ENCODE measurements at regions not wholly inside any gene's neighbourhood (a gene's known extent, or its start where the extent isn't known, plus 50 kb on each side); places are given as distances from the start of the nearest gene placed in this dataset.

DNA sequence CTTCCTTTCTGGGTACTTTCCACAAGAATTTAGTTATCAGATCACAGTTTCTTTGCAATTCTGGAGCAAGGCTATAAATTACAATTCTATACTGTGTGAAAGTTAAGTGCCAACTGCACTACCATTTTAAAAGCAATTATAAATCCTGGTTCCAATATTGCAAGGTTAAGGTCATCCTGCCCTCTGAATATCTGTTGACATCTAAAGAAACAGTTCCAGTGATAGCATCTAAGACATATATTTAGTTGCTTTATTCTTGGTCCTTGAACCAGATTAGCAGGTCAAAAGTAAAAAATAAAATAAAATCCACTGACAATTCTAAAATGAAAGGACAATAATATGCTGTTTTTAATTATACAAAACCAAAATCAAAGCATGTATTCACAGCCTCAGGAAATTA is 334.2 kb downstream of the ATXN7L3B start:
- H3K36me3 ChIP-seq (ENCODE audit: control insufficient read depth in 2 of 3, insufficient read depth in 3 of 3, low read length in 3 of 3), result no peaks in the 10 kb centered on the region
- no peak overlapping the region for H3K27ac Mint-ChIP-seq
- H3K4me3 Mint-ChIP-seq, result no peak overlapping the region
- ChIA-PET CTCF (no interaction called here), POLR2A (no interaction called here)
- no peaks in the 10 kb centered on the region for H3K4me1 ChIP-seq (ENCODE audit: control insufficient read depth in 2 of 2, insufficient read depth in 2 of 2, low read length in 2 of 2)
- H3K9me3 ChIP-seq (ENCODE audit: control insufficient read depth in 2 of 3, low read length in 3 of 3), result no peaks in the 10 kb centered on the region
- H3K27ac ChIP-seq (ENCODE audit: low read depth, low read length), result no peak overlapping the region
- no peaks in the 10 kb centered on the region for H3K27me3 ChIP-seq (ENCODE audit: control insufficient read depth in 2 of 2, insufficient read depth in 2 of 2, low read length in 2 of 2)
- DNase-seq, result no peak
- no peak for ATAC-seq
- no peak overlapping the region for H3K4me3 ChIP-seq (ENCODE audit: low read length)
- peaks cover 0 to 9% (median 0%) of the 10 kb centered on the region in 5 donors for H3K27me3 Mint-ChIP-seq
- peaks cover 0 to 8% (median 4%) of the 10 kb centered on the region in 11 donors for H3K9me3 Mint-ChIP-seq
- H3K36me3 Mint-ChIP-seq, result peaks cover 0 to 4% (median 0%) of the 10 kb centered on the region in 5 donors
- intact Hi-C loops (cut with micrococcal nuclease), result no loop called here
- no peaks in the 10 kb centered on the region for H3K4me1 Mint-ChIP-seq

DNA sequence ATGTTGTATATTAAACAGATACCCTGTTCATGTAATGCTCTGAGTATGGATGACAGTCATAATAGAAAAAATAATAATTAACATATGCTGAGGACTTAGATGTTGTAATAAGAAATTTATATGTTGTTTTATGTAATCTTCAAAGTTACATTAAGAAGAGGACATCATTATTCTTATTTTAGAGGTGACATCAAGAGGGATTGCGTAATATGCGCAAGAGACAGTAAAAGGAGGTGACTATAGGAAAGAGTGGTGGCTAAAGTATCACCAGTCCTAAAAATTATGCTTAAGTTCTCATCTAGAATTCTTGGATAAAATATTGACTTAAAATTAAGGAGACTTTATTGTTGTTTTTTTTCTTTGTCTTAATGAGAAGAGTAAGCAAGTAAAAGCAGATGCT is 323.9 kb downstream of the KCNC2 start:
- POLR2A ChIA-PET, result no interaction called here
- ATAC-seq (no peak), DNase-seq (no peak)
- Histone ChIP-seq H3K4me1 (ENCODE audit: control insufficient read depth in 2 of 2, insufficient read depth in 2 of 2, low read length in 2 of 2) (no peaks in the 10 kb centered on the region), H3K27ac (ENCODE audit: low read depth, low read length) (no peak overlapping the region), H3K27me3 (ENCODE audit: control insufficient read depth in 2 of 2, insufficient read depth in 2 of 2, low read length in 2 of 2) (no peaks in the 10 kb centered on the region), H3K36me3 (ENCODE audit: control insufficient read depth in 2 of 3, insufficient read depth in 3 of 3, low read length in 3 of 3) (no peaks in the 10 kb centered on the region), H3K9me3 (ENCODE audit: control insufficient read depth in 2 of 3, low read length in 3 of 3) (no peaks in the 10 kb centered on the region), H3K4me3 (ENCODE audit: low read length) (no peak overlapping the region)
- no peaks in the 10 kb centered on the region for H3K36me3 Mint-ChIP-seq
- peaks cover 0 to 11% (median 0%) of the 10 kb centered on the region in 11 donors for H3K9me3 Mint-ChIP-seq
- H3K4me3 Mint-ChIP-seq, result no peak overlapping the region
- CTCF ChIA-PET, result no interaction called here
- intact Hi-C loops (cut with micrococcal nuclease), result no loop called here
- H3K4me1 Mint-ChIP-seq, result peaks cover 0 to 5% (median 0%) of the 10 kb centered on the region in 7 donors
- H3K27me3 Mint-ChIP-seq, result no peaks in the 10 kb centered on the region
- no peak overlapping the region for H3K27ac Mint-ChIP-seq

DNA sequence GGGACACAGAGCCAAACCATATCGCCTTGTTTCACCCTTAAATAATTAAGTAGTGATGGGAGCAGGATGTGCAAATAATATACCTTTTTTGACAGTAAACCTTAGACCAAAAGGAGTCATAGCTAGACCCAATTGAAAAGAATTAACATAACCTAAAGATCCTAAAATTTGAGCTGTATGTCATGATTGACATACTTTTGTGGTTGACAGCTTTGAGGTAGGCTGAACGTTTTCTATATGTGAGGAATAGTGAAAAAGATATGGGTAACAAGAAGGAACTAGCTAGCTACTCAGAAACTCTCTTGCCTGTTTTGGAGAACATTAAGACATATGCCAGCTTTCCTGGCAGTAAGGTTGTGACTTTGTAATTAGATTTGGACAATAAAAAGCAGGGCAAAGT is 320.6 kb downstream of the KCNC2 start:
- ChIA-PET POLR2A (no interaction called here), CTCF (no interaction called here)
- DNase-seq (no peak), ATAC-seq (no peak)
- no peaks in the 10 kb centered on the region for H3K36me3 ChIP-seq (ENCODE audit: control insufficient read depth in 2 of 3, insufficient read depth in 3 of 3, low read length in 3 of 3)
- H3K4me3 ChIP-seq (ENCODE audit: low read length), result no peak overlapping the region
- no peak overlapping the region for H3K27ac ChIP-seq (ENCODE audit: low read depth, low read length)
- peaks cover 0 to 4% of the 10 kb centered on the region in 2 donors for H3K4me1 ChIP-seq (ENCODE audit: control insufficient read depth in 2 of 2, insufficient read depth in 2 of 2, low read length in 2 of 2)
- H3K4me1 Mint-ChIP-seq, result peaks cover 0 to 23% (median 17%) of the 10 kb centered on the region in 7 donors
- no peaks in the 10 kb centered on the region for H3K9me3 ChIP-seq (ENCODE audit: control insufficient read depth in 2 of 3, low read length in 3 of 3)
- no peaks in the 10 kb centered on the region for H3K36me3 Mint-ChIP-seq
- H3K4me3 Mint-ChIP-seq, result no peak overlapping the region
- H3K27ac Mint-ChIP-seq, result no peak overlapping the region
- intact Hi-C loops (cut with micrococcal nuclease), result no loop called here
- no peaks in the 10 kb centered on the region for H3K9me3 Mint-ChIP-seq
- no peaks in the 10 kb centered on the region for H3K27me3 Mint-ChIP-seq
- H3K27me3 ChIP-seq (ENCODE audit: control insufficient read depth in 2 of 2, insufficient read depth in 2 of 2, low read length in 2 of 2), result no peaks in the 10 kb centered on the region

DNA sequence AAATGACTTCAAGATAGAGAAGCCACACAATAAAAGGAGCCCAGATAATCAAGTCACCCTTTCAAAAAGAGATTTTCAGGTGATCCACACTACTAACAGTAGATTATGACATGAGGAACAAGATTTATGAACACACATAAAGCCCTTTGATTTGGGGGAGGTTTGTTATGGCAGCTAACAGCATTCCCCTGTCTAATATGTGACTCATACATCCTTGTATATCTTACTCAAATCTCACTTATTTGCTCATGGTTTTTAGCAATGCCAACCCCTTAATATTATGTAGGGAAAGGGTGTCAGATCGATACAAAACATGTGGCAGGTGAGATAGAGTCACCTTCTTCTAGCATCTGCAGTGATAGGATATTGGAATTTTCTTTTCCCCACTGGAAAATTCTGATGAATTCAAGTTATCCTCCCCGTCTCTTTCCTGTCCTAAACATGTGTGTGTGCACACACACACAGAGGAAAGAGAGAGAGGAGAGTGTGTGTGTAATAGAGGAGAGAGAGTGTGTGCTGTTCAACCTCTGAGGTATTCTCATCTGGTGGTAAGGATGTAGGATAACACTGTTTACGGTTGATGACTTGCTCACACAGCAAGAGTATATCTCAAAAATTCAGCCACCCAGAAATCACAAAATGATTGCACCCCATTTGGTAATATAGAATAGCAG is 319.9 kb downstream of the KCNC2 start:
- Histone ChIP-seq H3K27ac (ENCODE audit: low read depth, low read length) (no peak overlapping the region), H3K36me3 (ENCODE audit: control insufficient read depth in 2 of 3, insufficient read depth in 3 of 3, low read length in 3 of 3) (no peaks in the 10 kb centered on the region), H3K9me3 (ENCODE audit: control insufficient read depth in 2 of 3, low read length in 3 of 3) (no peaks in the 10 kb centered on the region), H3K4me3 (ENCODE audit: low read length) (no peak overlapping the region), H3K27me3 (ENCODE audit: control insufficient read depth in 2 of 2, insufficient read depth in 2 of 2, low read length in 2 of 2) (no peaks in the 10 kb centered on the region), H3K4me1 (ENCODE audit: control insufficient read depth in 2 of 2, insufficient read depth in 2 of 2, low read length in 2 of 2) (peaks cover 0 to 4% of the 10 kb centered on the region in 2 donors)
- DNase-seq (no peak), ATAC-seq (no peak)
- H3K4me1 Mint-ChIP-seq, result peaks cover 0 to 23% (median 17%) of the 10 kb centered on the region in 7 donors
- no peaks in the 10 kb centered on the region for H3K9me3 Mint-ChIP-seq
- intact Hi-C loops (cut with micrococcal nuclease), result no loop called here
- H3K27me3 Mint-ChIP-seq, result no peaks in the 10 kb centered on the region
- CTCF ChIA-PET, result no interaction called here
- H3K4me3 Mint-ChIP-seq, result no peak overlapping the region
- H3K27ac Mint-ChIP-seq, result no peak overlapping the region
- H3K36me3 Mint-ChIP-seq, result no peaks in the 10 kb centered on the region
- POLR2A ChIA-PET, result no interaction called here

DNA sequence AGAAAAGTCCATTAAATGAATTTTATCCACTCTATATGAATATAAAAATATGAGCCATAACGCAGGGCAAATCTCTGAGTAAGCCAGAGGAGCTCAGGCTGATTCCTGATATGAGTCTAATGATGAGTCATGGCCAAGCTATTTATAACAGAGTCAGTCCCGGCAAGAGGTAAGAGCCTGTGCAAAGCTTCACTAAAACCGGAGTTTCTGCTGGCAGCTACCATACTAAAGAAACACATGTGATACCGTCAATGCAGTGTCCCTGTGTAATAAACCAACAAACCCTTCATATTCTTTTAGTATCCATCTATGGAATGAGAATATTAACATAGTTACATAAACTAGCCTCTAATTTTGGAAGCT is 319.4 kb downstream of the KCNC2 start:
- Mint-ChIP-seq H3K27ac (no peak overlapping the region), H3K9me3 (no peaks in the 10 kb centered on the region), H3K4me3 (no peak overlapping the region), H3K4me1 (peaks cover 0 to 23% (median 17%) of the 10 kb centered on the region in 7 donors), H3K27me3 (no peaks in the 10 kb centered on the region), H3K36me3 (no peaks in the 10 kb centered on the region)
- H3K36me3 ChIP-seq (ENCODE audit: control insufficient read depth in 2 of 3, insufficient read depth in 3 of 3, low read length in 3 of 3), result no peaks in the 10 kb centered on the region
- peaks cover 0 to 4% of the 10 kb centered on the region in 2 donors for H3K4me1 ChIP-seq (ENCODE audit: control insufficient read depth in 2 of 2, insufficient read depth in 2 of 2, low read length in 2 of 2)
- H3K4me3 ChIP-seq (ENCODE audit: low read length), result no peak overlapping the region
- H3K27me3 ChIP-seq (ENCODE audit: control insufficient read depth in 2 of 2, insufficient read depth in 2 of 2, low read length in 2 of 2), result no peaks in the 10 kb centered on the region
- ATAC-seq, result no peak
- CTCF ChIA-PET, result no interaction called here
- no peaks in the 10 kb centered on the region for H3K9me3 ChIP-seq (ENCODE audit: control insufficient read depth in 2 of 3, low read length in 3 of 3)
- DNase-seq, result no peak
- POLR2A ChIA-PET, result no interaction called here
- intact Hi-C loops (cut with micrococcal nuclease), result no loop called here
- no peak overlapping the region for H3K27ac ChIP-seq (ENCODE audit: low read depth, low read length)

DNA sequence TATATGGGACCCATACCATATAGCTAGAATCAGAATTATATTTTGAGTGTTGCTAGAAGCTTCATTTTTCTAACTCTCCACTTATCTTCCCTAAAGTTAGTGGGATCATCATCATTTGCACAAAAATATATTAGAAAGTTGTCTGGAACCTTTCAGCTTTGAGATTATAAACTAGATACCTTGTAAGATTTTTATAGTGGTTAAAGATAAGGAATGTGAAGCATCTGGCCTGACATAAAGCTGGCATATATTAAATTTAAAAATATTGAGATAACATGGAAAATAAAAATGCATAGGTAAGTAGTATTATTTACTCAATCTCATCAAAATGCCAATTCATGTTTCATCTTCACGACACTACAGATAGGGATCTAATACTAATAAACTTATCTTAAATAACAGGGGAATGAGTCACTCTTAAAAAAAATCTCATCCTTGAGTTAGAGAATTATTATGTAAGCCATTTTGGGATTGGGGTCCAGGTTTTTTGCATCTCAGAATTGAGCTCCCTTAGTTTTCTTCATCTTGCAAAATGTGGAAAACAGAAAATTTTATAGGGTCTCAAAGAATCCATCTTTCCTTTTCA is 318.5 kb downstream of the KCNC2 start:
- Mint-ChIP-seq H3K4me3 (peak overlapping the region in 2 of 10 donors; percentile 64 to 74), H3K27me3 (no peaks in the 10 kb centered on the region), H3K4me1 (peaks cover 0 to 23% (median 17%) of the 10 kb centered on the region in 7 donors), H3K27ac (no peak overlapping the region), H3K36me3 (no peaks in the 10 kb centered on the region), H3K9me3 (no peaks in the 10 kb centered on the region)
- Histone ChIP-seq H3K4me3 (ENCODE audit: low read length) (no peak overlapping the region), H3K27ac (ENCODE audit: low read depth, low read length) (no peak overlapping the region), H3K4me1 (ENCODE audit: control insufficient read depth in 2 of 2, insufficient read depth in 2 of 2, low read length in 2 of 2) (peaks cover 0 to 4% of the 10 kb centered on the region in 2 donors), H3K27me3 (ENCODE audit: control insufficient read depth in 2 of 2, insufficient read depth in 2 of 2, low read length in 2 of 2) (no peaks in the 10 kb centered on the region), H3K9me3 (ENCODE audit: control insufficient read depth in 2 of 3, low read length in 3 of 3) (no peaks in the 10 kb centered on the region), H3K36me3 (ENCODE audit: control insufficient read depth in 2 of 3, insufficient read depth in 3 of 3, low read length in 3 of 3) (no peaks in the 10 kb centered on the region)
- POLR2A ChIA-PET, result no interaction called here
- ATAC-seq, result no peak
- CTCF ChIA-PET, result no interaction called here
- intact Hi-C loops (cut with micrococcal nuclease), result no loop called here
- DNase-seq, result no peak

DNA sequence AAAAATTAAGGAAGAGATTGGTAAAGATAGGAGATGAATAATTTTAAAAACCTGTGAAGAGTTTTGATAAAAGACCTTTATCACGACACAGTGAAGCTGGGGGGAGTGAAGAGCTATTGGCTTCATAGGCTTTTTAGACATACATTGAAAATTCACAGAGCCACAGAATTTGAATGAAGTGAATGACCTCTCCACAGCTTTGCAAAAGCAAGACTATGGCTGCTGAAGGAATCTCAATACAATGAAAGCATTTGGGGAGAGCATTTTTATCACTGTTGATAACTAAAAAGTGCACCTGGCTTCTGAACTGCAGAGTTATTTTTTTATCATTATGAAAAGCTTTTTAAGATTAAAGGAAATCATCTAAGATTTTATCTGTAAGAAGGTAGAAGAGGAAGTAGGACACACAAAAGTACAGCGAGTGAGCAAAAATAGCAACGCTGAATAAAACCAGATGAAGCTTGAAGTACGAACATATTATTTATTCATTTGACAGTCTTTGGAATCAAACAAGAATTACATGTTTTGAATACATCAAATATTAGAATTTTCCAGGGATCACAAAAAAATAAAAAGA is 317.5 kb downstream of the KCNC2 start:
- H3K36me3 ChIP-seq (ENCODE audit: control insufficient read depth in 2 of 3, insufficient read depth in 3 of 3, low read length in 3 of 3), result no peaks in the 10 kb centered on the region
- CTCF ChIA-PET, result interaction anchor here (0.6 kb wide), 1 partner anchor 10 kb away, joined by 4 read pairs; no protein-coding TSS in a partner anchor
- H3K4me3 Mint-ChIP-seq, result peak overlapping the region in 7 of 10 donors; percentile 22 to 74 (median 57)
- H3K27ac Mint-ChIP-seq, result peak overlapping the region in 7 of 9 donors; percentile 5 to 83 (median 52)
- no peak overlapping the region for H3K27ac ChIP-seq (ENCODE audit: low read depth, low read length)
- H3K27me3 Mint-ChIP-seq, result no peaks in the 10 kb centered on the region
- POLR2A ChIA-PET, result no interaction called here
- peaks cover 0 to 4% of the 10 kb centered on the region in 2 donors for H3K4me1 ChIP-seq (ENCODE audit: control insufficient read depth in 2 of 2, insufficient read depth in 2 of 2, low read length in 2 of 2)
- DNase-seq, result peak in 2 of 9 donors; percentile 6 to 34
- no peaks in the 10 kb centered on the region for H3K27me3 ChIP-seq (ENCODE audit: control insufficient read depth in 2 of 2, insufficient read depth in 2 of 2, low read length in 2 of 2)
- no peaks in the 10 kb centered on the region for H3K9me3 ChIP-seq (ENCODE audit: control insufficient read depth in 2 of 3, low read length in 3 of 3)
- no peak overlapping the region for H3K4me3 ChIP-seq (ENCODE audit: low read length)
- no peaks in the 10 kb centered on the region for H3K9me3 Mint-ChIP-seq
- no peaks in the 10 kb centered on the region for H3K36me3 Mint-ChIP-seq
- ATAC-seq, result no peak
- intact Hi-C loops (cut with micrococcal nuclease), result no loop called here
- H3K4me1 Mint-ChIP-seq, result peaks cover 0 to 23% (median 17%) of the 10 kb centered on the region in 7 donors
